Suprapubic skin (tissue), 4 donors: ENCODE measurements at regions not wholly inside any gene's neighbourhood (a gene's known extent, or its start where the extent isn't known, plus 50 kb on each side); places are given as distances from the start of the nearest gene placed in this dataset.

Experiments used
- DNase-seq, 2 donors: peaks; one replicate each; pipeline ENCODE4 v3.0.0-alpha.2; 2019; ENCODE audit warnings: low spot score in 2 of 2
- H3K27ac ChIP-seq: fragments of 200-600 bp; sonication (generic); one replicate; pipeline ENCODE4 v1.5.1; 2019
- H3K27me3 ChIP-seq: fragments of 200-600 bp; sonication (generic); one replicate; pipeline ENCODE4 v1.5.1; 2019
- H3K36me3 ChIP-seq: fragments of 200-600 bp; sonication (generic); one replicate; pipeline ENCODE4 v1.5.1; 2019
- H3K4me1 ChIP-seq: fragments of 200-600 bp; sonication (generic); one replicate; pipeline ENCODE4 v1.5.1; 2019
- H3K4me3 ChIP-seq: fragments of 200-600 bp; sonication (generic); one replicate; pipeline ENCODE4 v1.5.1; 2019; ENCODE audit warnings: mild to moderate bottlenecking
- H3K9me3 ChIP-seq: fragments of 200-600 bp; sonication (generic); one replicate; pipeline ENCODE4 v1.5.1; 2019
- EP300 ChIP-seq: sonication (generic); formaldehyde crosslinking; IDR thresholded peaks from one replicate; pipeline ENCODE4 v1.6.1; 2017; ENCODE audit warnings: antibody characterized with exemption
- POLR2A ChIP-seq, 2 donors: fragments of 450-650 bp; IDR thresholded peaks; one replicate each; pipeline ENCODE4 v1.6.1; 2017; ENCODE audit warnings: antibody characterized with exemption in 2 of 2, mild to moderate bottlenecking in 2 of 2, moderate library complexity in 2 of 2
- POLR2AphosphoS5 ChIP-seq, 3 donors: sonication (generic); formaldehyde crosslinking; IDR thresholded peaks; one replicate each; pipeline ENCODE4 v1.6.1; 2017; ENCODE audit warnings: antibody characterized with exemption in 3 of 3
- WGBS: methylation state at CpG from one replicate; pipeline ENCODE4 v1.1.5; 2018; 5-methylcytosine and 5-hydroxymethylcytosine counted together
- TF ChIP-seq, protein P1 (sequence below), 2 donors: fragments of 200-600 bp in 1 of 2; fragments of 450-650 bp in 1 of 2; sonication (generic) in 1 of 2; IDR thresholded peaks; one replicate each; pipeline ENCODE4 v1.5.1; 2016 to 2019; ENCODE audit warnings: antibody characterized with exemption in 2 of 2, mild to moderate bottlenecking in 1 of 2, moderate library complexity in 1 of 2

- H3K27me3 ChIP-seq: no peaks in the 10 kb centered on the region
- no peak for DNase-seq
- H3K27ac ChIP-seq: no peak overlapping the region
- WGBS: 47% methylated on average over 2 of the region's 2 CpGs
- no peaks in the 10 kb centered on the region for H3K4me1 ChIP-seq
- no peaks in the 10 kb centered on the region for H3K36me3 ChIP-seq
- TF ChIP-seq EP300 (no peak), POLR2AphosphoS5 (IDR thresholded peaks at IDR 0.05) (no peak), POLR2A (IDR thresholded peaks at IDR 0.05) (no peak)
- TF ChIP-seq, protein P1, sequence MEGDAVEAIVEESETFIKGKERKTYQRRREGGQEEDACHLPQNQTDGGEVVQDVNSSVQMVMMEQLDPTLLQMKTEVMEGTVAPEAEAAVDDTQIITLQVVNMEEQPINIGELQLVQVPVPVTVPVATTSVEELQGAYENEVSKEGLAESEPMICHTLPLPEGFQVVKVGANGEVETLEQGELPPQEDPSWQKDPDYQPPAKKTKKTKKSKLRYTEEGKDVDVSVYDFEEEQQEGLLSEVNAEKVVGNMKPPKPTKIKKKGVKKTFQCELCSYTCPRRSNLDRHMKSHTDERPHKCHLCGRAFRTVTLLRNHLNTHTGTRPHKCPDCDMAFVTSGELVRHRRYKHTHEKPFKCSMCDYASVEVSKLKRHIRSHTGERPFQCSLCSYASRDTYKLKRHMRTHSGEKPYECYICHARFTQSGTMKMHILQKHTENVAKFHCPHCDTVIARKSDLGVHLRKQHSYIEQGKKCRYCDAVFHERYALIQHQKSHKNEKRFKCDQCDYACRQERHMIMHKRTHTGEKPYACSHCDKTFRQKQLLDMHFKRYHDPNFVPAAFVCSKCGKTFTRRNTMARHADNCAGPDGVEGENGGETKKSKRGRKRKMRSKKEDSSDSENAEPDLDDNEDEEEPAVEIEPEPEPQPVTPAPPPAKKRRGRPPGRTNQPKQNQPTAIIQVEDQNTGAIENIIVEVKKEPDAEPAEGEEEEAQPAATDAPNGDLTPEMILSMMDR (IDR thresholded peaks at IDR 0.05): no peak
- H3K9me3 ChIP-seq: no peaks in the 10 kb centered on the region
- H3K4me3 ChIP-seq: no peak overlapping the region
Measured at GRCh38 chr6:92559003-92559402, 860.4 kb downstream of the EPHA7 start.

DNA sequence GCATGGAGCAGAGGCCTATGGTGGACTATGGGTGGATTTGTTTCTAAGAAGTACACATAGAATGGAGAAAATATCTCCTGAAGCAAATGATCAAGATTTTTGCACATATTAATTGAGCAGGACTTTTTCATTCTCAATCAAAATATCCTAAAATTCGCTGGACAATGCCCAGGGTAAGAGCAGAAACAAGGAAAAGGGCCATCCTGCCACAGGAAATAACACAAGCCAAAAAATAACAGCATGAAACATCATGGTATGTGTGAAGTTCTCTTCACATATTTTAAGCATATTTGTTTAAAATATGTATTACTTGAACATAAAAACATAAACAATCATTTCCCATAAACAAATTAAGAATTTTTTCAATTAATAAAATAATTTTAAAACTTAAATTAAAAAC lies 868.9 kb downstream of the EPHA7 start:
- H3K27ac ChIP-seq: no peak overlapping the region
- no peaks in the 10 kb centered on the region for H3K36me3 ChIP-seq
- TF ChIP-seq, protein P1 (IDR thresholded peaks at IDR 0.05): no peak
- TF ChIP-seq POLR2A (IDR thresholded peaks at IDR 0.05) (no peak), POLR2AphosphoS5 (IDR thresholded peaks at IDR 0.05) (no peak), EP300 (no peak)
- H3K4me3 ChIP-seq: no peak overlapping the region
- no peak for DNase-seq
- WGBS: 28% methylated on average over 1 of the region's 1 CpG
- H3K9me3 ChIP-seq: no peaks in the 10 kb centered on the region
- H3K4me1 ChIP-seq: no peaks in the 10 kb centered on the region
- no peaks in the 10 kb centered on the region for H3K27me3 ChIP-seq

DNA sequence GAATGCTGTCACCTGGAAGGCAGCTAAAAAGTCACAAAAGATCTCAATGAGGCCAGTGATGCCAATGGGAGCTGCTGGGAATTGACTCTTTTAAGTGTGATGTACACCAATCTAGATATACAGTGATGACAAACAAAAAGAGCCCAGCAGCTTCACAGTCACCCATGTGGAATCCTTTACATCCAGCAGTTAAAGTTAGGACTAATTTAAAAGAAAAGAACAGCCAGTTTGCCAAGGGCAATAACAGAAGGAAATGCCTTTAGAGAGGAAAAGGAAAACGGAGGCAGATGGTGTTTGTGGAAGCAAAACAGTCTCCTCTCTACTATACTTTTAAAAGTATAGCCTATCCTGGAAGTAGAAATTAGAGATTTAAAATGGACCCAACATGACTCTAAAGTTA lies 873.5 kb downstream of the EPHA7 start:
- no peaks in the 10 kb centered on the region for H3K36me3 ChIP-seq
- H3K4me1 ChIP-seq: no peaks in the 10 kb centered on the region
- no peaks in the 10 kb centered on the region for H3K27me3 ChIP-seq
- no peak overlapping the region for H3K4me3 ChIP-seq
- DNase-seq: no peak
- WGBS: 8% methylated on average over 1 of the region's 1 CpG
- no peak overlapping the region for H3K27ac ChIP-seq
- H3K9me3 ChIP-seq: no peaks in the 10 kb centered on the region
- TF ChIP-seq POLR2AphosphoS5 (IDR thresholded peaks at IDR 0.05) (no peak), POLR2A (IDR thresholded peaks at IDR 0.05) (no peak), EP300 (no peak)
- TF ChIP-seq, protein P1 (IDR thresholded peaks at IDR 0.05): no peak

- TF ChIP-seq POLR2AphosphoS5 (IDR thresholded peaks at IDR 0.05): no peak
- TF ChIP-seq, protein P1 (IDR thresholded peaks at IDR 0.05): no peak
- no peak for TF ChIP-seq EP300
- no peak for TF ChIP-seq POLR2A (IDR thresholded peaks at IDR 0.05)
- Histone ChIP-seq H3K36me3 (no peaks in the 10 kb centered on the region), H3K4me1 (no peaks in the 10 kb centered on the region), H3K4me3 (no peak overlapping the region), H3K27ac (no peak overlapping the region), H3K9me3 (no peaks in the 10 kb centered on the region), H3K27me3 (no peaks in the 10 kb centered on the region)
- DNase-seq: no peak
- 55% methylated on average over 1 of the region's 1 CpG for WGBS
Measured at GRCh38 chr6:92541448-92542060, 877.8 kb downstream of the EPHA7 start.

GRCh38 chr6:92538926-92539325 lies 880.4 kb downstream of the EPHA7 start:
- Histone ChIP-seq H3K4me3 (no peak overlapping the region), H3K27me3 (no peaks in the 10 kb centered on the region), H3K4me1 (no peaks in the 10 kb centered on the region), H3K9me3 (no peaks in the 10 kb centered on the region), H3K27ac (no peak overlapping the region), H3K36me3 (no peaks in the 10 kb centered on the region)
- DNase-seq: no peak
- TF ChIP-seq EP300 (no peak), POLR2A (IDR thresholded peaks at IDR 0.05) (no peak), POLR2AphosphoS5 (IDR thresholded peaks at IDR 0.05) (no peak)
- TF ChIP-seq, protein P1 (IDR thresholded peaks at IDR 0.05): no peak
